Activated CD8-positive, alpha-beta T cell treated with anti-CD3 and anti-CD28 coated beads for 36 hours (primary cell): ENCODE measurements at regions not wholly inside any gene's neighbourhood (a gene's known extent, or its start where the extent isn't known, plus 50 kb on each side); places are given as distances from the start of the nearest gene placed in this dataset.

Source experiments
- ATAC-seq: fragments of 200-7000 bp; cut with Tn5 transposase; one replicate; pipeline ENCODE4 v1.10.0; 2021; ENCODE audit warnings: mild to moderate bottlenecking, moderate library complexity
- CTCF ChIA-PET: fragments of 350-600 bp; sonication (Branson Sonifier 250); formaldehyde crosslinking; loops from one replicate; lab custom pipeline; 2021; ENCODE audit warnings: antibody characterized with exemption; lab: Charles Lee
- POLR2A ChIA-PET: fragments of 350-600 bp; sonication (Branson Sonifier 250); formaldehyde crosslinking; loops from one replicate; lab custom pipeline; 2021; ENCODE audit warnings: antibody characterized with exemption; lab: Charles Lee
- DNase-seq: peaks from one replicate; pipeline ENCODE4 v3.0.0-alpha.2; 2020
- H3K27ac Mint-ChIP-seq: one replicate; pipeline ENCODE4 v1.8.0; 2021; ENCODE audit warnings: mild to moderate bottlenecking, mixed read lengths
- H3K27me3 Mint-ChIP-seq: one replicate; pipeline ENCODE4 v1.8.0; 2021; ENCODE audit warnings: mixed read lengths
- H3K36me3 Mint-ChIP-seq: one replicate; pipeline ENCODE4 v1.8.0; 2021; ENCODE audit warnings: low read depth, mixed read lengths
- H3K4me1 Mint-ChIP-seq: one replicate; pipeline ENCODE4 v1.8.0; 2021; ENCODE audit warnings: low read depth, mixed read lengths
- H3K4me3 Mint-ChIP-seq: one replicate; pipeline ENCODE4 v1.8.0; 2021; ENCODE audit warnings: mild to moderate bottlenecking, moderate library complexity, mixed read lengths
- H3K9me3 Mint-ChIP-seq: one replicate; pipeline ENCODE4 v1.8.0; 2021; ENCODE audit warnings: mixed read lengths
- intact Hi-C: fragments of 100-400 bp; cut with micrococcal nuclease; formaldehyde crosslinking; loops from one replicate; pipeline ENCODE4 v1.10.0; 2022
- TF ChIP-seq, protein P1 (sequence below): fragments of 200-600 bp; IDR thresholded peaks from one replicate; pipeline ENCODE4 v1.8.0; 2022; ENCODE audit warnings: antibody characterized with exemption, mild to moderate bottlenecking

DNA sequence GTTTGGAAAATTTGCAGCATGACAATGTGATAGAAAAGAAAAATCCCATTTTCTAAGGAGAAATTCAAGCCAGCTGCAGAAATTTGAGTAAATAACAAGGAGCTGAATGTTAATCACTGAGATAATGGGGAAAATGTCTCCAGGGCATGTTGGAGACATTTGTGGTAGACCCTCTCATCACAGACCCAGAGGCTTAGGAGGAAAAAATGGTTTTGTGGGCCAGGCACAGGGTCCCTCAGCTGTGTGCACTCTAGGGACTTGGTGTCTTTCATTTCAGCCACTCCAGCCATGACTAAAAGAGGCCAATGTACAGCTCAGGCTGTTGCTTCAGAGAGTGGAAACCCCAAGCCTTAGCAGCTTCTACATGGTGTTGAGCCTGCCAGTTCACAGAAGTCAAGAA lies 111.4 kb upstream of the SYT10 start:
- TF ChIP-seq, protein P1, sequence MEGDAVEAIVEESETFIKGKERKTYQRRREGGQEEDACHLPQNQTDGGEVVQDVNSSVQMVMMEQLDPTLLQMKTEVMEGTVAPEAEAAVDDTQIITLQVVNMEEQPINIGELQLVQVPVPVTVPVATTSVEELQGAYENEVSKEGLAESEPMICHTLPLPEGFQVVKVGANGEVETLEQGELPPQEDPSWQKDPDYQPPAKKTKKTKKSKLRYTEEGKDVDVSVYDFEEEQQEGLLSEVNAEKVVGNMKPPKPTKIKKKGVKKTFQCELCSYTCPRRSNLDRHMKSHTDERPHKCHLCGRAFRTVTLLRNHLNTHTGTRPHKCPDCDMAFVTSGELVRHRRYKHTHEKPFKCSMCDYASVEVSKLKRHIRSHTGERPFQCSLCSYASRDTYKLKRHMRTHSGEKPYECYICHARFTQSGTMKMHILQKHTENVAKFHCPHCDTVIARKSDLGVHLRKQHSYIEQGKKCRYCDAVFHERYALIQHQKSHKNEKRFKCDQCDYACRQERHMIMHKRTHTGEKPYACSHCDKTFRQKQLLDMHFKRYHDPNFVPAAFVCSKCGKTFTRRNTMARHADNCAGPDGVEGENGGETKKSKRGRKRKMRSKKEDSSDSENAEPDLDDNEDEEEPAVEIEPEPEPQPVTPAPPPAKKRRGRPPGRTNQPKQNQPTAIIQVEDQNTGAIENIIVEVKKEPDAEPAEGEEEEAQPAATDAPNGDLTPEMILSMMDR = no peak
- DNase-seq (no peak), ATAC-seq (no peak)
- Mint-ChIP-seq H3K27me3 (no peaks in the 10 kb centered on the region), H3K4me3 (no peak overlapping the region), H3K9me3 (peaks cover 5% of the 10 kb centered on the region), H3K36me3 (no peaks in the 10 kb centered on the region), H3K4me1 (no peaks in the 10 kb centered on the region), H3K27ac (no peak overlapping the region)
- POLR2A ChIA-PET = interaction anchor here (0.7 kb wide), 1 partner anchor 330 kb away, joined by 3 read pairs; no protein-coding TSS in a partner anchor
- CTCF ChIA-PET = no interaction called here
- intact Hi-C loops = no loop called here

DNA sequence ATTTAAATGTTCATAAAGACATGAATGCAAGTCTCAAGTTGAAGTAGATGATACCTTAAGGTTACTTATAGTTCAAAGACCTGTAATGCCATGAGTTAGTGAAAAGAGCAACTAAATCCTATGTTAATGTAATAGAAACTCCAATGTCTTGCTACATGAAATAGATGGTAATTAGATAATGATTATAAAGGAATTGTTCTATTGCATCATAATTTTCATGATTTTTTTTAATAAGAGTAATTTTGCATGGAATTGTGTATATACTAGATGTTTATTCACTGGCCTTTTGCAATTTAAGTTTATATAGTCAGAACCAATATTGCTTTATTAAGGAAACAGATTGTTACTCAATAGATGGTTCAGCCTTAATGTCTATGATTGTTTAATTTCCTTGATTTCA lies 115.5 kb upstream of the SYT10 start:
- ATAC-seq (no peak), DNase-seq (no peak)
- no peak overlapping the region for H3K4me3 Mint-ChIP-seq
- peaks cover 4% of the 10 kb centered on the region for H3K9me3 Mint-ChIP-seq
- POLR2A ChIA-PET = no interaction called here
- intact Hi-C loops = no loop called here
- no peak overlapping the region for H3K27ac Mint-ChIP-seq
- no peaks in the 10 kb centered on the region for H3K27me3 Mint-ChIP-seq
- H3K4me1 Mint-ChIP-seq = no peaks in the 10 kb centered on the region
- TF ChIP-seq, protein P1 = no peak
- no peaks in the 10 kb centered on the region for H3K36me3 Mint-ChIP-seq
- CTCF ChIA-PET = no interaction called here

DNA sequence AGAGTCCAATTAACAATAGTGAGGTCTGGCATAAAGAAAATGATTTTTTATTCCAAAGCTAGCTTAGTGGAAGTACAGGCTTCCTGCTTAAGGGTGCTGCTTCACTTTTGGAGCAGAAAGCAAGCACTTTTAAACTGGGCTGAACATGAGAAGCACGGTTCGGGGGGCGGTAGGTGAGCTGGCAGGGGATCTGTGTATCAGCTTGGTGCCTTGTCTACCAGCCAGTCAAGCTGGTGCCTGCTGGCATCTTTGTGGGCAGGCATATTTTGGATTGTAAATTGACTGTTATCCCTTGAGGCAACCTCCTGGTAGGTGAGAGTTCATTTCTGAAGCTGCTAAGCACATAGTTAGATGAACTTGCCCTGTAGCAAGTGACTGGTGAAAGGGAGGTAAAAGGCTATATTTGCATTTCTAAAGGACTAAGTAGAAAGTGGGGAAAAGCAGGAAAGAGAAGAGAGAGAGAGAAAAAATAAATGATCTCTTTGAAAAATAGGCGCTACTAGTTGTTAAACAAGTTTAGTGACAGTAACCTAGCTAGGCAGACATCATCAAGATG lies 121.1 kb upstream of the SYT10 start:
- intact Hi-C loops = no loop called here
- CTCF ChIA-PET = no interaction called here
- Mint-ChIP-seq H3K27me3 (no peaks in the 10 kb centered on the region), H3K4me3 (no peak overlapping the region), H3K36me3 (no peaks in the 10 kb centered on the region), H3K27ac (no peak overlapping the region), H3K4me1 (no peaks in the 10 kb centered on the region), H3K9me3 (peaks cover 25% of the 10 kb centered on the region)
- ATAC-seq (no peak), DNase-seq (no peak)
- POLR2A ChIA-PET = no interaction called here
- TF ChIP-seq, protein P1 = no peak

DNA sequence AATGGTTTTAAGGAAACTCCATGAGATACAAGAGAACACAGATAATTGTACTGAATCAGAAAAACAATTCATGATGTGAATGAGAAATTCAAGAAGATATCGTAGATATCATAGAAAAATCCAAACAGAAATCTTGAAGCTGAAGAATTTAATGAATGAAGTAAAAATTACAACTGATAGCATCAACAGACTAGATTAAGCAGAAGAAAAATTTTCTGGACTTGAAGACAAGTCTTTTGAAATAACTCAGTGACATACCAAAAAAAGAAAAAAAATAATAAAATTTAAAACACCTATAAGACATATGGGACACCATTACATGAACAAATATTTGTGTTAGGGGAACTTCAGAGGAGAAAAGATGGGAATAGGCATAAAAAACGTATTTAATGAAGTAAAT lies 122.8 kb upstream of the SYT10 start:
- ChIA-PET CTCF (no interaction called here), POLR2A (no interaction called here)
- intact Hi-C loops = no loop called here

DNA sequence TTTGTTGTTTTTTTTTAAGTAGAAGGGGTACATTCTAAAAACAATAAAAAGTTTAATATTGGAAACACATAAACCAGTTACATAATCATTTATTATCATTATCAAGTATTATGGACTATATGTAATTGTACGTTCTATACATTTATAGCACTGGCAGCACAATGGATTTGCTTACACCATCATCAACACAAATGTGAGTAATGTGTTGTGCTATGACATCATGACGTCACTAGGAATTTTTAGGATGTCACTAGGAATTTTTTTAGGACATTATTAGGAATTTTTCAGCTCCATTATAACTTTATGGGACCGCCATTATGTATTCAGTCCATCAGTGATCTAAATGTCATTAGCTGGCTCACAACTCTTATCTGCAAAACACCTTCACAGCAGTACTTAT lies 126.8 kb upstream of the SYT10 start:
- Mint-ChIP-seq H3K9me3 (peaks cover 20% of the 10 kb centered on the region), H3K27ac (no peak overlapping the region), H3K27me3 (no peaks in the 10 kb centered on the region), H3K4me1 (no peaks in the 10 kb centered on the region), H3K4me3 (no peak overlapping the region), H3K36me3 (no peaks in the 10 kb centered on the region)
- DNase-seq (no peak), ATAC-seq (no peak)
- ChIA-PET POLR2A (no interaction called here), CTCF (no interaction called here)
- intact Hi-C loops = no loop called here
- TF ChIP-seq, protein P1 = no peak

More for the DNA sequence above, 122.8 kb upstream of the SYT10 start:
- TF ChIP-seq, protein P1 = no peak
- ATAC-seq = no peak
- no peaks in the 10 kb centered on the region for H3K4me1 Mint-ChIP-seq
- no peaks in the 10 kb centered on the region for H3K36me3 Mint-ChIP-seq
- DNase-seq = no peak
- peaks cover 24% of the 10 kb centered on the region for H3K9me3 Mint-ChIP-seq
- no peak overlapping the region for H3K4me3 Mint-ChIP-seq
- no peaks in the 10 kb centered on the region for H3K27me3 Mint-ChIP-seq
- H3K27ac Mint-ChIP-seq = no peak overlapping the region
